Fibroblast of the aortic adventitia (primary cell): ENCODE measurements at regions not wholly inside any gene's neighbourhood (a gene's known extent, or its start where the extent isn't known, plus 50 kb on each side); places are given as distances from the start of the nearest gene placed in this dataset.
"Not testable (repeated sequence)": the region's sequence is repeated elsewhere in the genome, so short reads cannot be mapped to it uniquely, and the experiment has no call there.

Source experiments
- DNase-seq: peaks from one replicate; pipeline ENCODE4 v3.0.0-alpha.2; 2010; ENCODE audit warnings: low read depth
- H3K4me3 ChIP-seq: 2 replicates; pipeline ENCODE4 v1.5.1; 2011; ENCODE audit warnings: low read depth, mild to moderate bottlenecking, control low read depth, low read length, moderate library complexity
- TF ChIP-seq, protein P1 (sequence below): IDR thresholded peaks from 2 replicates; pipeline ENCODE4 v1.5.1; 2011; ENCODE audit warnings: mild to moderate bottlenecking, low read length, control low read depth, inconsistent platforms; ENCODE audit not compliant: insufficient read depth

DNA sequence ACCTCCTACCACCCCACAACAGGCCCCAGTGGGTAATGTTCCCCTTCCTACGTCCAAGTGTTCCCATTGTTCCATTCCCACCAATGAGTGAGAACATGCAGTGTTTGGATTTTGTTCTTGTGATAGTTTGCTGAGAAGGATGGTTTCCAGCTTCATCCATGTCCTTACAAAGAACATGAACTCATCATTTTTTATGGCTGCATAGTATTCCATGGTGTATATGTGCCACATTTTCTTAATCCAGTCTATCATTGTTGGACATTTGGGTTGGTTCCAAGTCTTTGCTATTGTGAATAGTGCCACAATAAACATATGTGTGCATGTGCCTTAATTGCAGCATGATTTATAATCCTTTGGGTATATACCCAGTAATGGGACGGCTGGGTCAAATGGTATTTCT lies 81.6 kb downstream of the P2RY10 start:
- H3K4me3 ChIP-seq, DNase-seq: not testable (repeated sequence)

DNA sequence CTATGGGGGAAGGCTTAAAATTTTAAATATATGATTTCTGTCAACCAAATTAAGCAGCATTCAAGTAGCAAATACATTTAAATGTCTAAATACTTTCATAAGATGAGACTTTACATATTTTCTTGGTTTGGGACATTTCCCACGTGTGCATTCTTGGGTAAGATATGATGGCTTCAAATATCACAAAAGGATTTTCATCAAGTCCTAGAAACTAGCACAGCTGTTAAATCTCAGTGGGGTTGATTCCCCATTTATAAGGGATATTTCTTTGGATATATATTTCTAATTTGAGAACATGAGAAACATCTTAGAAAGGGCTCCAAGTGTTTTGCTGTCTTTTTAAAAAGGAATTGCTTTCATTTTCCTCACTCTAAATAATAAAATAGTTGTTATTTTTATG lies 90.2 kb downstream of the P2RY10 start:
- TF ChIP-seq, protein P1, sequence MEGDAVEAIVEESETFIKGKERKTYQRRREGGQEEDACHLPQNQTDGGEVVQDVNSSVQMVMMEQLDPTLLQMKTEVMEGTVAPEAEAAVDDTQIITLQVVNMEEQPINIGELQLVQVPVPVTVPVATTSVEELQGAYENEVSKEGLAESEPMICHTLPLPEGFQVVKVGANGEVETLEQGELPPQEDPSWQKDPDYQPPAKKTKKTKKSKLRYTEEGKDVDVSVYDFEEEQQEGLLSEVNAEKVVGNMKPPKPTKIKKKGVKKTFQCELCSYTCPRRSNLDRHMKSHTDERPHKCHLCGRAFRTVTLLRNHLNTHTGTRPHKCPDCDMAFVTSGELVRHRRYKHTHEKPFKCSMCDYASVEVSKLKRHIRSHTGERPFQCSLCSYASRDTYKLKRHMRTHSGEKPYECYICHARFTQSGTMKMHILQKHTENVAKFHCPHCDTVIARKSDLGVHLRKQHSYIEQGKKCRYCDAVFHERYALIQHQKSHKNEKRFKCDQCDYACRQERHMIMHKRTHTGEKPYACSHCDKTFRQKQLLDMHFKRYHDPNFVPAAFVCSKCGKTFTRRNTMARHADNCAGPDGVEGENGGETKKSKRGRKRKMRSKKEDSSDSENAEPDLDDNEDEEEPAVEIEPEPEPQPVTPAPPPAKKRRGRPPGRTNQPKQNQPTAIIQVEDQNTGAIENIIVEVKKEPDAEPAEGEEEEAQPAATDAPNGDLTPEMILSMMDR, result no peak
- no peak for DNase-seq
- H3K4me3 ChIP-seq, result no peak overlapping the region

DNA sequence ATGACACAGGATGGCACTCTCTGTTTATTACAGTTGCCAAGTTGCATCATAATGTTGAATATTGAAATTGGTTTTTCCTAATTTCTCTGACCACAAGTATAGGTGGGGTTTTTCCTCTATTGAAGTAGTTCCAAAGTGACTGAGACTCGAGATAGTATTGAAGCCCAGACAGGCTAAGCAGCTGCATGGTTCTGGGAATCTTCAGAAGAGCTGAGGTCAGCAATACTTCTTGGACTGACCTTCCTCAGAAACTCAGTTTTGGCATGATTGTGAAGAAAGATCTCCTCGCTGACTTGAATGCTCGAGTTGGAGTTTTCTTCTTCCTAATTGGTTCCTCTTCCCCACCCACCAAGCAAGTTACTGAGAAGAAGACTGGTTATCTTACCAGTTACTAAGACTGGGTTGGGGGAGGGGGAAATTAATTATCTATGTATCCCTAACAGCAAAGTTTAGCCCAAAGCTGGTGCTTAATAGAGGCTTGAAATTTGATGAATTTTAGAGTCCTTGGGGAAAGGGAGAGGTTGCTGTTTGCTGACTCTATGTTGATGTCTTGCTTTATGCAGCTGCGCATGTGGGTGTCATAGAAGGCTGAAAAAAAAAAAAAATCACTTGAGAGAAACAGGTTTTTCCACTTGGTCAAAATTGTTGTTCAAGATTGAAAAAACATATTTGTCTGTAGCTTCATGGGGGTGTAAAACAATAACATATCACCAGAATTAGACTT lies 91.1 kb downstream of the P2RY10 start:
- TF ChIP-seq, protein P1, result no peak
- H3K4me3 ChIP-seq, result no peak overlapping the region
- DNase-seq, result no peak

DNA sequence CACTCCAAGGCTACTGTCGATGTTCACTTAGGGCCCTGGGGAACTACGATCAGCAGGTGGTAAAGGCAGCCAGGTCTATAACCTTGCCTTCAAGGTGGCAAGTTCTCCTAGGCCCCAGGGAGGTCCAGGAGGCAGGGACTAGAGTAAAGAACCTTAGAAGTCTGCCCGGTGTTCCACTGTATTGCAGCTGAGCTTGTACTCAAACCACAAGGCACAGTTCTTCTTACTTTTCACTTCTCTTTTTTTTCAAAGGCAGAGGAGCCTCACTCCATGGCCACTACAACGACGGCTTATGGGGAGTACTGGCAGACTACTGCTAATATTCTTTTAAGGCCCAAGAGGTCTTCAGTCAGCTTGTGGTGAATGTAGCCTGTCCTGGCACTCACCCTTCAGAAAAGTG lies 78.8 kb upstream of the GPR174 start:
- TF ChIP-seq, protein P1, result no peak
- no peak overlapping the region for H3K4me3 ChIP-seq
- no peak for DNase-seq

DNA sequence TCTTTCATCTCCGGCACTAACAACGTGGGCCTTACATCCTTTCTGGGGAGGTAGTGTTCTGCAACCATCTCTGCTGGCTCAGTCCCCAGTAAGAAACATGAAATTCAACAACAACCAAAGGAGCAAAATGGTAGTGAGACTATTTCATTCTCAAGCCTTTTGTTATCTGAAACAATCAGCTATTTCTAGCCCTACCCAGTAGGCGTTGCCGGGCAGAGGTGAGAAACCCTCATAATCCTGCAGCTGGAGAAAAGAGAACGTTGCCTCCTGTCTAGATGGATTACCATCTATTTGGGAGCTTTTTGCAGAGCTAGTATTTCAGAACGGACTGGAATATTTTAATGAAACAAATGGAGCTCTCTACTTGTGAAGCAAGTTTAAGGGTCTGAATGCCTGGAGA lies 66.4 kb upstream of the GPR174 start:
- no peak overlapping the region for H3K4me3 ChIP-seq
- TF ChIP-seq, protein P1, result no peak
- DNase-seq, result no peak

DNA sequence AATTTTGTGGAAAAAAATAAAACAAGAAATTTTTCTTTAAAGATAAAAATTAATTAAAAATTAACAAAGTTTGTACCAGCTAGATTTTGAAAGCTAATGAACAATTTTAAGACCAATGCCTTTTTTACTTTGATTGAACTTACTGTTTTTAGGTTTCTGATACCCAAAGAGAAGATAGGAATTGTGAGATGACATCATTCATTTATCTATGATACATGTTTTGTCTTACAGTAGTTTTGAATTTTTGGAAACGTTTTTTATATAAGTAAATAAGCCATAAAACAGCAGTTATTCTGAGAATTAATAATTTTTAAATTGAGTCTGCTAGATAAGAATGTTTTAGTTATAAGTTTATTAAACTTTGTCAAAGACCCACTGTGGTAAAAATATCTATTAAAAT lies 65.0 kb upstream of the GPR174 start:
- H3K4me3 ChIP-seq, result no peak overlapping the region
- no peak for DNase-seq
- TF ChIP-seq, protein P1, result no peak

DNA sequence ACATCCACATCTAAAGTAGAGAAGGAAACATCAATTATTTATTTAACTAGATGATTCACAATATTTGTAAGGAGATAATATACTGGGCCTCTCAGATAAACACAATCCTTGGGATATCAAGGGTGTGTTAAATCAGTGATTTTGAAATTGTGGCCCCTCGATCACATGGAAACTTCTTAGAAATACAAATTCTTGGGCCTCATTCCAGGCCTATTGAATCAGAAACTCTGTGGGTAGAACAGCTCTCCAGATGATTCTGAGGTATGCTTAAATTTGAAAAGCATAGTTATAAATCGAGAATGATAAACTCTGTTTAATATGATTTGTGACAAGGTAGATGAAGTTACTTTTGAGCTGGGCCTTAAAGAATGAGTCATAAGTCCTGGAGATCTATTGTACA lies 64.3 kb upstream of the GPR174 start:
- DNase-seq, result peak; percentile 32
- TF ChIP-seq, protein P1, result no peak
- no peak overlapping the region for H3K4me3 ChIP-seq
